HCT116 (cell line): ENCODE measurements at regions not wholly inside any gene's neighbourhood (a gene's known extent, or its start where the extent isn't known, plus 50 kb on each side); places are given as distances from the start of the nearest gene placed in this dataset.

Experiments used
- ATAC-seq: fragments of 200-7000 bp; cut with Tn5 transposase; 2 replicates; pipeline ENCODE4 v1.9.1; 2020; ENCODE audit warnings: mild to moderate bottlenecking, moderate library complexity
- BruUV-seq: library from RNA; stranded (reverse); fragments of 400-500 nt; replicated peaks from 2 replicates; lab custom pipeline; 2021; lab: Mats Ljungman, UMichigan
- CTCF ChIA-PET: fragments of 300-600 bp; sonication (Branson Sonifier 250); formaldehyde crosslinking; loops from one replicate; lab custom pipeline; 2021; ENCODE audit warnings: antibody characterized with exemption; lab: Charles Lee
- POLR2A ChIA-PET: fragments of 300-600, 350-600 bp; sonication (Branson Sonifier 250); formaldehyde crosslinking; loops from one replicate; lab custom pipeline; 2021; ENCODE audit warnings: antibody characterized with exemption; lab: Charles Lee
- RAD21 ChIA-PET, 2 experiments: fragments of 300-600 bp; sonication (Branson Sonifier 250); formaldehyde crosslinking; loops; one replicate each; lab custom pipeline; 2023; ENCODE audit warnings: low total read pairs in 2 of 2; ENCODE audit not compliant: uncharacterized antibody in 2 of 2, unreplicated experiment in 2 of 2, low non-redundant PET in 1 of 2; lab: Charles Lee
- DNase-seq: peaks from one replicate; pipeline ENCODE4 v3.0.0-alpha.2; 2010; ENCODE audit warnings: low read depth, low spot score
- H2AFZ ChIP-seq: fragments of 200-600 bp; shearing (Covaris generic), sonication (generic); 2 replicates; pipeline ENCODE4 v1.6.1; 2017; ENCODE audit warnings: low read depth, mixed run types, mixed read lengths, antibody characterized with exemption, low read length; ENCODE audit not compliant: poor library complexity, severe bottlenecking
- H3K27ac ChIP-seq: 2 replicates; pipeline ENCODE4 v1.5.1; 2012; ENCODE audit warnings: low read depth, low read length
- H3K27me3 ChIP-seq: fragments of 200-600 bp; sonication (generic); 2 replicates; pipeline ENCODE4 v1.6.1; 2016; ENCODE audit warnings: mixed run types, low read length, mixed read lengths; ENCODE audit not compliant: insufficient read depth
- H3K36me3 ChIP-seq, 2 experiments: fragments of 200-500 bp in 1 of 2; fragments of 200-600 bp in 1 of 2; sonication (Bioruptor generic) in 1 of 2; sonication (generic) in 1 of 2; 2 replicates each; pipeline versions ENCODE4 v1.5.1 to v1.6.1; 2014 to 2016; ENCODE audit warnings: low read length in 2 of 2, inconsistent platforms in 1 of 2, mixed read lengths in 1 of 2, mixed run types in 1 of 2; ENCODE audit not compliant: insufficient read depth in 2 of 2, control insufficient read depth in 1 of 2
- H3K4me1 ChIP-seq, 2 experiments: fragments of 200-600 bp in 1 of 2; sonication (generic) in 1 of 2; 2 replicates each; pipeline versions ENCODE4 v1.5.1 to v1.6.1; 2012 to 2017; ENCODE audit warnings: low read length in 2 of 2, inconsistent platforms in 1 of 2, mild to moderate bottlenecking in 1 of 2, mixed read lengths in 1 of 2, mixed run types in 1 of 2, moderate library complexity in 1 of 2; ENCODE audit not compliant: insufficient read depth in 2 of 2, control insufficient read depth in 1 of 2
- H3K4me2 ChIP-seq: fragments of 200-600 bp; sonication (generic); 2 replicates; pipeline ENCODE4 v1.6.1; 2017; ENCODE audit warnings: mixed run types, low read length, mixed read lengths
- H3K4me3 ChIP-seq, 2 experiments: fragments of 200-600 bp in 1 of 2; sonication (generic) in 1 of 2; replicated peaks in 1 of 2; 2 replicates each; pipeline ENCODE4 v1.5.1; 2011 to 2016; ENCODE audit warnings: low read length in 2 of 2, control low read depth in 1 of 2, low read depth in 1 of 2, mild to moderate bottlenecking in 1 of 2, mixed read lengths in 1 of 2, mixed run types in 1 of 2
- H3K79me2 ChIP-seq: fragments of 200-600 bp; sonication (generic); 2 replicates; pipeline ENCODE4 v1.6.1; 2017; ENCODE audit warnings: mild to moderate bottlenecking, mixed run types, low read length, moderate library complexity, mixed read lengths; ENCODE audit not compliant: insufficient read depth
- H3K9ac ChIP-seq: fragments of 200-600 bp; sonication (generic); 2 replicates; pipeline ENCODE4 v1.6.1; 2016; ENCODE audit warnings: low read length, mixed read lengths
- H3K9me2 ChIP-seq: fragments of 200-600 bp; sonication (generic), shearing (Covaris generic); 2 replicates; pipeline ENCODE4 v1.6.1; 2017; ENCODE audit warnings: mixed run types, mild to moderate bottlenecking, moderate library complexity; ENCODE audit not compliant: insufficient read depth
- H3K9me3 ChIP-seq, 2 experiments: fragments of 200-500 bp in 1 of 2; fragments of 200-600 bp in 1 of 2; sonication (Bioruptor generic) in 1 of 2; sonication (generic) in 1 of 2; 2 replicates each; pipeline ENCODE4 v1.6.1; 2014 to 2017; ENCODE audit warnings: low read length in 2 of 2, mixed read lengths in 2 of 2, inconsistent platforms in 1 of 2, low read depth in 1 of 2, mild to moderate bottlenecking in 1 of 2, mixed run types in 1 of 2, moderate library complexity in 1 of 2; ENCODE audit not compliant: control insufficient read depth in 1 of 2, insufficient read depth in 1 of 2
- H4K20me1 ChIP-seq: fragments of 200-600 bp; sonication (generic), shearing (Covaris generic); 2 replicates; pipeline ENCODE4 v1.6.1; 2017; ENCODE audit warnings: mixed run types, mild to moderate bottlenecking, moderate library complexity; ENCODE audit not compliant: insufficient read depth
- CBX3 ChIP-seq: IDR thresholded peaks from 2 replicates; pipeline ENCODE4 v1.6.1; 2012; ENCODE audit warnings: low read depth
- FOSL1 ChIP-seq: IDR thresholded peaks from 2 replicates; pipeline ENCODE4 v1.6.1; 2012; ENCODE audit warnings: low read depth
- RAD21 ChIP-seq: IDR thresholded peaks from 2 replicates; pipeline ENCODE4 v1.6.1; 2012; ENCODE audit warnings: low read depth, mild to moderate bottlenecking
- SIN3A ChIP-seq: IDR thresholded peaks from 2 replicates; pipeline ENCODE4 v1.6.1; 2012; ENCODE audit warnings: low read depth
- SRF ChIP-seq: IDR thresholded peaks from 2 replicates; pipeline ENCODE4 v1.6.1; 2012; ENCODE audit warnings: low read depth
- TCF7L2 ChIP-seq: IDR thresholded peaks from 2 replicates; pipeline ENCODE4 v1.7.0; 2011; ENCODE audit warnings: borderline replicate concordance, inconsistent platforms; ENCODE audit not compliant: insufficient read depth, insufficient read length; ENCODE audit errors: extremely low read depth
- intact Hi-C: fragments of 100-400 bp; cut with micrococcal nuclease; formaldehyde crosslinking; loops from 2 replicates; pipeline ENCODE4 v1.10.0; 2022
- TF ChIP-seq, protein P1 (sequence below): IDR thresholded peaks from 2 replicates; pipeline ENCODE4 v1.6.1; 2012; ENCODE audit warnings: low read depth
- TF ChIP-seq, protein P2 (sequence below), 3 experiments: fragments of 200-600 bp in 1 of 3; sonication (generic) in 1 of 3; IDR thresholded peaks in 2 of 3; conservative IDR thresholded peaks in 1 of 3; 2 replicates each; pipeline ENCODE4 v1.5.1; 2012 to 2017; ENCODE audit warnings: low read depth in 2 of 3, low read length in 2 of 3, antibody characterized with exemption in 1 of 3, borderline replicate concordance in 1 of 3, control low read depth in 1 of 3, mild to moderate bottlenecking in 1 of 3, mixed read lengths in 1 of 3, mixed run types in 1 of 3, moderate library complexity in 1 of 3; ENCODE audit not compliant: insufficient read depth in 1 of 3

DNA sequence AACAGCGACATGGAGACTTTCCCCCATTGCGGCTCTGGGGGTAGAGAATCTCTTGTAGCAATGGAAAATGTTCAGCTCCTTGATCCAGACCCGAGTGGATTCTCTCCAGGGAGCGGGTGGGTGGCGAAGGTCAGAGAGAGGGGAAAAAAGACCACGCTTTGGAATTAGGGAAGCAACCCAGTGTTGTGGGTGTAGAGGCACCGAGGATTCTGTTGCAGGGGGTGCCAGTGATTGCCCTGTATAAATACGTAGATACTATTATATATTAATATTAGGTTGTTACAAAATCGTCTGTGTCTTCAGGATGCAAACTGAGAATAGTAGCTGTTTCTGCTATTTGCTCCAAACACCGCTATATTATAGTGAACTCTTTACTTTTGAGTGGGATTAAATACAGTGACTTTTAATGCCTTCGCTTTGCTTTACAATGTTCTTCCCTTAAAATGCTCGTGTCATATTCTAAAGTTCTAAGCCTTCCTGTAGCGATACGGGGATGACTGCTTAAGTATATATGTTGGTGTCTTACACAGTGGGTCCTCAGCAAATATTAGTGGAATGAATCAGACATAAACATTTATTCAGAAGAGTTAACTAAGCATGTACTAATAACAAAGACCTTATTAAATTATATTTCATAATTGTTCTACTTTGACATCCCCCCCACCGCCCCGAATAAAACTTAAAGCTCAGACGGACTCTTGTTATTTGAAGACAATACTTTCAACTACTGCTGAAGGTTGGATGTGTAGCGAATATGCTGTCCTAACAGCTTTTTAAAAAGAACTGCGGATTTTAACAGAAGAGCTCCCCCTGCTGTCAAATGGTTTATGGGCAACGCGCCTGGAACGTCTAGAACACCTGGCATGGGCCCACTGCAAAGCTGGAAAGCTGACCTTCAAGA is 136.4 kb upstream of the KRAS start:
- no peak for TF ChIP-seq SRF
- no peak for TF ChIP-seq CBX3
- TF ChIP-seq RAD21 = peak; percentile 93
- TF ChIP-seq TCF7L2 = no peak
- TF ChIP-seq, protein P1, sequence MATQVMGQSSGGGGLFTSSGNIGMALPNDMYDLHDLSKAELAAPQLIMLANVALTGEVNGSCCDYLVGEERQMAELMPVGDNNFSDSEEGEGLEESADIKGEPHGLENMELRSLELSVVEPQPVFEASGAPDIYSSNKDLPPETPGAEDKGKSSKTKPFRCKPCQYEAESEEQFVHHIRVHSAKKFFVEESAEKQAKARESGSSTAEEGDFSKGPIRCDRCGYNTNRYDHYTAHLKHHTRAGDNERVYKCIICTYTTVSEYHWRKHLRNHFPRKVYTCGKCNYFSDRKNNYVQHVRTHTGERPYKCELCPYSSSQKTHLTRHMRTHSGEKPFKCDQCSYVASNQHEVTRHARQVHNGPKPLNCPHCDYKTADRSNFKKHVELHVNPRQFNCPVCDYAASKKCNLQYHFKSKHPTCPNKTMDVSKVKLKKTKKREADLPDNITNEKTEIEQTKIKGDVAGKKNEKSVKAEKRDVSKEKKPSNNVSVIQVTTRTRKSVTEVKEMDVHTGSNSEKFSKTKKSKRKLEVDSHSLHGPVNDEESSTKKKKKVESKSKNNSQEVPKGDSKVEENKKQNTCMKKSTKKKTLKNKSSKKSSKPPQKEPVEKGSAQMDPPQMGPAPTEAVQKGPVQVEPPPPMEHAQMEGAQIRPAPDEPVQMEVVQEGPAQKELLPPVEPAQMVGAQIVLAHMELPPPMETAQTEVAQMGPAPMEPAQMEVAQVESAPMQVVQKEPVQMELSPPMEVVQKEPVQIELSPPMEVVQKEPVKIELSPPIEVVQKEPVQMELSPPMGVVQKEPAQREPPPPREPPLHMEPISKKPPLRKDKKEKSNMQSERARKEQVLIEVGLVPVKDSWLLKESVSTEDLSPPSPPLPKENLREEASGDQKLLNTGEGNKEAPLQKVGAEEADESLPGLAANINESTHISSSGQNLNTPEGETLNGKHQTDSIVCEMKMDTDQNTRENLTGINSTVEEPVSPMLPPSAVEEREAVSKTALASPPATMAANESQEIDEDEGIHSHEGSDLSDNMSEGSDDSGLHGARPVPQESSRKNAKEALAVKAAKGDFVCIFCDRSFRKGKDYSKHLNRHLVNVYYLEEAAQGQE = no peak
- TF ChIP-seq, protein P2, sequence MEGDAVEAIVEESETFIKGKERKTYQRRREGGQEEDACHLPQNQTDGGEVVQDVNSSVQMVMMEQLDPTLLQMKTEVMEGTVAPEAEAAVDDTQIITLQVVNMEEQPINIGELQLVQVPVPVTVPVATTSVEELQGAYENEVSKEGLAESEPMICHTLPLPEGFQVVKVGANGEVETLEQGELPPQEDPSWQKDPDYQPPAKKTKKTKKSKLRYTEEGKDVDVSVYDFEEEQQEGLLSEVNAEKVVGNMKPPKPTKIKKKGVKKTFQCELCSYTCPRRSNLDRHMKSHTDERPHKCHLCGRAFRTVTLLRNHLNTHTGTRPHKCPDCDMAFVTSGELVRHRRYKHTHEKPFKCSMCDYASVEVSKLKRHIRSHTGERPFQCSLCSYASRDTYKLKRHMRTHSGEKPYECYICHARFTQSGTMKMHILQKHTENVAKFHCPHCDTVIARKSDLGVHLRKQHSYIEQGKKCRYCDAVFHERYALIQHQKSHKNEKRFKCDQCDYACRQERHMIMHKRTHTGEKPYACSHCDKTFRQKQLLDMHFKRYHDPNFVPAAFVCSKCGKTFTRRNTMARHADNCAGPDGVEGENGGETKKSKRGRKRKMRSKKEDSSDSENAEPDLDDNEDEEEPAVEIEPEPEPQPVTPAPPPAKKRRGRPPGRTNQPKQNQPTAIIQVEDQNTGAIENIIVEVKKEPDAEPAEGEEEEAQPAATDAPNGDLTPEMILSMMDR (IDR thresholded peaks at IDR 0.05 in 2 of 3, conservative IDR thresholded peaks at IDR 0.05 in 1 of 3; ENCODE audit: borderline replicate concordance in 1 of 3, insufficient read depth in 1 of 3, low read depth in 2 of 3, low read length in 2 of 3) = peak; percentile 78 to 87 (median 79); a peak in 5 of 6 replicates
- 0 out of 2 replicates have a peak, but pooled peaks have one; percentile 16 for TF ChIP-seq FOSL1
- no peak for TF ChIP-seq SIN3A
- Histone ChIP-seq H3K9ac (peak overlapping the region; percentile 92), H3K4me2 (peak overlapping the region; percentile 96), H3K36me3 (no peaks in the 10 kb centered on the region), H3K79me2 (peaks cover 5% of the 10 kb centered on the region), H3K4me3 (peak overlapping the region; percentile 76 to 79), H3K27me3 (no peaks in the 10 kb centered on the region), H3K9me2 (no peaks in the 10 kb centered on the region), H3K4me1 (peaks cover 12 to 31% of the 10 kb centered on the region in 2 experiments), H3K9me3 (no peaks in the 10 kb centered on the region), H3K27ac (peak overlapping the region; percentile 92), H4K20me1 (no peaks in the 10 kb centered on the region), H2AFZ (peak overlapping the region; percentile 64)
- ChIA-PET RAD21 (interaction anchor here (0.6 to 1.2 kb wide), 11 partner anchors 95 to 501 kb away, joined by 3 to 6 read pairs (median 3); partner anchors contain the start of gene KRAS (in 1 of the 2)), POLR2A (interaction anchor here (0.6 to 2.4 kb wide), 4 partner anchors 10 to 172 kb away, joined by 3 to 10 read pairs (median 4); no protein-coding TSS in a partner anchor), CTCF (interaction anchor here (0.6 to 1.7 kb wide), 18 partner anchors 12 to 1315 kb away, joined by 3 to 10 read pairs (median 3); partner anchors contain the start of gene KRAS)
- peak; percentile 84 for DNase-seq
- intact Hi-C loops = loop anchor here (1.0 kb wide), 3 partner anchors 146 to 396 kb away; no protein-coding TSS in a partner anchor
- peak; percentile 42 for ATAC-seq
- no TSS peak for BruUV-seq
